B cell (primary cell): ENCODE measurements at regions not wholly inside any gene's neighbourhood (a gene's known extent, or its start where the extent isn't known, plus 50 kb on each side); places are given as distances from the start of the nearest gene placed in this dataset.

Experiments used
- CTCF ChIP-seq: fragments of 200-600 bp; IDR thresholded peaks from one replicate; pipeline ENCODE4 v1.8.0; 2022; ENCODE audit warnings: antibody characterized with exemption, mild to moderate bottlenecking
- EZH2 ChIP-seq: IDR thresholded peaks from 2 replicates; pipeline ENCODE4 v1.6.1; 2012; ENCODE audit warnings: borderline replicate concordance, low read depth, mild to moderate bottlenecking, moderate library complexity, low read length; ENCODE audit not compliant: insufficient read depth, poor library complexity, severe bottlenecking

GRCh38 chr4:181946902-181947301 lies 296.3 kb upstream of the TENM3 start:
- TF ChIP-seq CTCF = no peak
- TF ChIP-seq EZH2 = no peak
